ENCODE measurements at regions not wholly inside any gene's neighbourhood (a gene's known extent, or its start where the extent isn't known, plus 50 kb on each side); places are given as distances from the start of the nearest gene placed in this dataset.

DNA sequence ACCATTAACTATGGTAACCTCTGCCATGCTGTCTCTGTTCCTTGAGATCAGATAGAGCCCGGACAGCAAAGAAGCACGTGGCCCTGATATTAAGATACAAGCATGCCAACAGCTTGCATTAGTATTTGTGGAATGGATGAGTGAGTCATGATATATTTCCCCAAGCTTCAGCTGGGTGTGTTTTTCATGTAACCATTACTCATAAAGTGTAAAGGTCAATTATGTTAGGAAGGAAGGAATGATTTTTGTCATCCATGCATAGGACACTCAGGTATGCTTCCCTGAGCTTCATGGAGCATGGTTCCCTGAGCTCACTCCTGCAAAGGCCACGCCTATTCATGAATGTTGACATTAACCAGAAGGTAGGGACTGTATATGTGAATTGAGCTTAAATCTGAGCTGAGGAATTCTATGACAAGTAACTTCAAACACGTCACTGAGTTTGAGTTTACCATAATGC lies 74.6 kb downstream of the ARL4C start:
- peak in 5 of 7 donors; percentile 38 to 57 (median 54) for DNase-seq
- no peaks in the 10 kb centered on the region for H3K27me3 ChIP-seq
- H3K4me1 ChIP-seq (replicated peaks in 1 of 2) = no peaks in the 10 kb centered on the region
- H3K9me3 ChIP-seq (replicated peaks in 1 of 3) = no peaks in the 10 kb centered on the region
- WGBS, 4 donors = 51 to 58% (median 54%) methylated on average over 4 of the region's 4 CpGs
- TF ChIP-seq POLR2A (IDR thresholded peaks at IDR 0.05) = no peak
- TF ChIP-seq, protein P1, sequence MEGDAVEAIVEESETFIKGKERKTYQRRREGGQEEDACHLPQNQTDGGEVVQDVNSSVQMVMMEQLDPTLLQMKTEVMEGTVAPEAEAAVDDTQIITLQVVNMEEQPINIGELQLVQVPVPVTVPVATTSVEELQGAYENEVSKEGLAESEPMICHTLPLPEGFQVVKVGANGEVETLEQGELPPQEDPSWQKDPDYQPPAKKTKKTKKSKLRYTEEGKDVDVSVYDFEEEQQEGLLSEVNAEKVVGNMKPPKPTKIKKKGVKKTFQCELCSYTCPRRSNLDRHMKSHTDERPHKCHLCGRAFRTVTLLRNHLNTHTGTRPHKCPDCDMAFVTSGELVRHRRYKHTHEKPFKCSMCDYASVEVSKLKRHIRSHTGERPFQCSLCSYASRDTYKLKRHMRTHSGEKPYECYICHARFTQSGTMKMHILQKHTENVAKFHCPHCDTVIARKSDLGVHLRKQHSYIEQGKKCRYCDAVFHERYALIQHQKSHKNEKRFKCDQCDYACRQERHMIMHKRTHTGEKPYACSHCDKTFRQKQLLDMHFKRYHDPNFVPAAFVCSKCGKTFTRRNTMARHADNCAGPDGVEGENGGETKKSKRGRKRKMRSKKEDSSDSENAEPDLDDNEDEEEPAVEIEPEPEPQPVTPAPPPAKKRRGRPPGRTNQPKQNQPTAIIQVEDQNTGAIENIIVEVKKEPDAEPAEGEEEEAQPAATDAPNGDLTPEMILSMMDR (IDR thresholded peaks at IDR 0.05) = no peak
- H3K36me3 ChIP-seq (replicated peaks in 1 of 2) = no peaks in the 10 kb centered on the region
- no peak overlapping the region for H3K27ac ChIP-seq
- intact Hi-C loops (cut with DNase I) = no loop called here
- no peak overlapping the region for H3K4me3 ChIP-seq

DNA sequence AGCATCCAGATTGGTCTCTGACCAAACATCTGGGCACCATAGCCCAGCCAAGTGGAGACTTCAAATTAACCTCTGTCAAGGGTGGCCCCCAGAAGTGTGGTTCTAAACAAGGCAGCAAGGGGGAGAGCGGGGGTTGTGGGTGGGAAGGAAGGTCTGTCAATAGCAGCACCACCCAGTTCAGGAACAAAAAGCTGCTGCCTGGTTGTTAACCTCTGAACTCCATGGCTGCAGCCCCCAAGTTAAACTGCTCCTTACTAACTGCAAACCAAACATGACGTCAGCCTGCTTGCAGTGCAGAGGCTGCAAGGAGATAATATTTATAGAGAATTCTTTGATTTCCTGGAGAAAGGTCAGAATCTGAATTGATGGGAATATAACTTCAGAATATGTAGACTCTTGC lies 76.5 kb downstream of the ARL4C start:
- Histone ChIP-seq H3K4me3 (no peak overlapping the region), H3K9me3 (replicated peaks in 1 of 3) (no peaks in the 10 kb centered on the region), H3K4me1 (replicated peaks in 1 of 2) (no peaks in the 10 kb centered on the region), H3K36me3 (replicated peaks in 1 of 2) (no peaks in the 10 kb centered on the region), H3K27me3 (no peaks in the 10 kb centered on the region), H3K27ac (no peak overlapping the region)
- WGBS, 4 donors = 64 to 80% (median 73%) methylated on average over 2 of the region's 2 CpGs
- TF ChIP-seq POLR2A (IDR thresholded peaks at IDR 0.05) = no peak
- TF ChIP-seq, protein P1 (IDR thresholded peaks at IDR 0.05) = no peak
- intact Hi-C loops (cut with DNase I) = no loop called here
- DNase-seq = no peak

DNA sequence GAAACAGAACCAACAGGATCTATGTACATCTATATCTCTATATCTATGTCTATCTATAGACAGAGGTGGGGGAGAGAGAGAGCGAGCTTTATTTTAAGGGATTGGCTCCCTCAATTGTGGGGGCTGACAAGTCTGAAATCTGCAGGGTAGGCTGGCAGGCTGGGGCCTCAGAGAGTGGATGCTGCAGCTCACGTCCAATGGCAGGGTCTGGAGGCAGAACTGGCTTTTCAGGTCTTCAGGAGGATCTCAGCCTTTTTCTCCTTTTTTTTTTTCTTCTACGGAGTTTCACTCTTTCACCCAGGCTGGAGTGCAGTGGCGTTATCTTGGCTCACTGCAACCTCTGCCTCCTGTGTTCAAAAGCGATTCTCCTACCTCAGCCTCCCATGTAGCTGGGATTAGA lies 77.2 kb downstream of the ARL4C start:
- H3K36me3 ChIP-seq (replicated peaks in 1 of 2) = no peaks in the 10 kb centered on the region
- DNase-seq = no peak
- TF ChIP-seq, protein P1 (IDR thresholded peaks at IDR 0.05) = no peak
- TF ChIP-seq POLR2A (IDR thresholded peaks at IDR 0.05) = no peak
- H3K4me1 ChIP-seq (replicated peaks in 1 of 2) = no peaks in the 10 kb centered on the region
- H3K9me3 ChIP-seq (replicated peaks in 1 of 3) = no peaks in the 10 kb centered on the region
- 85 to 93% (median 89%) methylated on average over 5 of the region's 5 CpGs for WGBS, 4 donors
- H3K4me3 ChIP-seq = no peak overlapping the region
- no peaks in the 10 kb centered on the region for H3K27me3 ChIP-seq
- intact Hi-C loops (cut with DNase I) = no loop called here
- H3K27ac ChIP-seq = no peak overlapping the region

DNA sequence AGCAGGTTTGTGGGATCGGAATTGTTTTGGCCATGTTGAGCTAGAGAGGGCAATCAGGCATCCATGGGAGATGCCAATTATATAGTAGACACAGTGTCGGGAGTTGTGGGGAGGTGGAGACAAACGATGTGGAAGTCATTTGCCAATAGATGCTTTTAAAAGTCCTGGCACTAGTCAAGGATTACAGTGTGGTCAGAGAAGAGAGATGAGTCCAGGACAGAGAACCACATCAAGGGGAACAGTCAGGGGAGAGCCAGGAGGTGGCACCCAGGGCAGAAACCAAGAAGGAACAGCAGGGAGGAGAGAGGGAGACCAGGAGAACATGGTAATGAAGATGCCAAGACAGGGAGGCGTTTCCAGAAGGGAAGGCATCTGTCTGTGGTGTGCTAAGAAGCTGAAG lies 81.2 kb downstream of the ARL4C start:
- intact Hi-C loops (cut with DNase I) = no loop called here
- H3K4me3 ChIP-seq = no peak overlapping the region

More for the DNA sequence above, 81.2 kb downstream of the ARL4C start:
- peaks cover 4% of the 10 kb centered on the region for H3K27me3 ChIP-seq
- H3K36me3 ChIP-seq (replicated peaks in 1 of 2) = no peaks in the 10 kb centered on the region
- DNase-seq = no peak
- WGBS, 4 donors = 70 to 78% (median 74%) methylated on average over 4 of the region's 4 CpGs
- no peaks in the 10 kb centered on the region for H3K4me1 ChIP-seq (replicated peaks in 1 of 2)
- H3K9me3 ChIP-seq (replicated peaks in 1 of 3) = no peaks in the 10 kb centered on the region
- TF ChIP-seq, protein P1 (IDR thresholded peaks at IDR 0.05) = no peak
- TF ChIP-seq POLR2A (IDR thresholded peaks at IDR 0.05) = no peak
- no peak overlapping the region for H3K27ac ChIP-seq
